Fibroblast of skin of back (primary cell): ENCODE measurements at regions not wholly inside any gene's neighbourhood (a gene's known extent, or its start where the extent isn't known, plus 50 kb on each side); places are given as distances from the start of the nearest gene placed in this dataset.
A peak's percentile ranks its signal among the peaks of the same experiment; 100 is the strongest.

ENCODE experiments used
- DNase-seq: peaks from one replicate; pipeline ENCODE4 v3.0.0-alpha.2; 2013

- DNase-seq = peak; percentile 15
Observed at GRCh38 chr10:2949948-2950354, 117.4 kb upstream of the PFKP start.

GRCh38 chr10:2949221-2949947 lies 118.0 kb upstream of the PFKP start:
- no peak for DNase-seq

- no peak for DNase-seq
Observed at GRCh38 chr10:2948127-2948854, 119.1 kb upstream of the PFKP start.

GRCh38 chr10:2944788-2945187 lies 122.6 kb upstream of the PFKP start:
- no peak for DNase-seq

GRCh38 chr10:2943932-2944614 lies 123.3 kb upstream of the PFKP start:
- no peak for DNase-seq

GRCh38 chr10:2942938-2943337 lies 124.4 kb upstream of the PFKP start:
- no peak for DNase-seq

GRCh38 chr10:2938869-2939268 lies 128.5 kb upstream of the PFKP start:
- DNase-seq = peak; percentile 25

GRCh38 chr10:2936816-2937215 lies 130.5 kb upstream of the PFKP start:
- DNase-seq = no peak

- no peak for DNase-seq
Observed at GRCh38 chr10:2935647-2936386, 131.5 kb upstream of the PFKP start.

- DNase-seq = no peak
Observed at GRCh38 chr10:2933924-2934323, 133.4 kb upstream of the PFKP start.

GRCh38 chr10:2933519-2933918 lies 133.8 kb upstream of the PFKP start:
- DNase-seq = peak; percentile 27

GRCh38 chr10:2933071-2933470 lies 134.3 kb upstream of the PFKP start:
- no peak for DNase-seq

- no peak for DNase-seq
Observed at GRCh38 chr10:2929480-2930258, 137.7 kb upstream of the PFKP start.

GRCh38 chr10:2927958-2928840 lies 139.1 kb upstream of the PFKP start:
- DNase-seq = peak; percentile 55

- no peak for DNase-seq
Observed at GRCh38 chr10:2926918-2927660, 140.3 kb upstream of the PFKP start.

GRCh38 chr10:2925631-2926030 lies 141.7 kb upstream of the PFKP start:
- peak; percentile 87 for DNase-seq

GRCh38 chr10:2924431-2924830 lies 142.9 kb upstream of the PFKP start:
- no peak for DNase-seq

GRCh38 chr10:2921956-2922680 lies 145.2 kb upstream of the PFKP start:
- DNase-seq = peak; percentile 5

GRCh38 chr10:2920637-2921036 lies 146.7 kb upstream of the PFKP start:
- DNase-seq = no peak

- DNase-seq = no peak
Observed at GRCh38 chr10:2920168-2920567, 147.2 kb upstream of the PFKP start.
